H9 (cell line): ENCODE measurements at regions not wholly inside any gene's neighbourhood (a gene's known extent, or its start where the extent isn't known, plus 50 kb on each side); places are given as distances from the start of the nearest gene placed in this dataset.

Experiments
- DNase-seq: peaks from one replicate; pipeline ENCODE4 v3.0.0-alpha.2; 2017
- H2AFZ ChIP-seq: one replicate; pipeline ENCODE4 v1.6.1; 2013; ENCODE audit warnings: mild to moderate bottlenecking, low read length, control low read depth, moderate library complexity
- H2AK5ac ChIP-seq: 2 replicates; pipeline ENCODE4 v1.6.1; 2013; ENCODE audit warnings: low read length, control low read depth, mixed read lengths; ENCODE audit not compliant: insufficient read length
- H2BK120ac ChIP-seq: one replicate; pipeline ENCODE4 v1.6.1; 2013; ENCODE audit warnings: low read depth, mild to moderate bottlenecking, low read length, control low read depth, inconsistent platforms; ENCODE audit not compliant: poor library complexity, severe bottlenecking
- H2BK12ac ChIP-seq: 2 replicates; pipeline ENCODE4 v1.6.1; 2013; ENCODE audit warnings: low read length, control low read depth, mixed read lengths, low read depth; ENCODE audit not compliant: insufficient read length
- H2BK15ac ChIP-seq: 2 replicates; pipeline ENCODE4 v1.6.1; 2013; ENCODE audit warnings: low read depth, low read length, control low read depth
- H2BK20ac ChIP-seq: one replicate; pipeline ENCODE4 v1.6.1; 2013; ENCODE audit warnings: low read depth, mild to moderate bottlenecking, low read length, control low read depth, inconsistent platforms; ENCODE audit not compliant: poor library complexity, severe bottlenecking
- H2BK5ac ChIP-seq: 2 replicates; pipeline ENCODE4 v1.6.1; 2013; ENCODE audit warnings: low read length, control low read depth, mixed read lengths; ENCODE audit not compliant: insufficient read length
- H3K14ac ChIP-seq: 2 replicates; pipeline ENCODE4 v1.6.1; 2013; ENCODE audit warnings: low read length, control low read depth; ENCODE audit not compliant: insufficient read depth
- H3K18ac ChIP-seq: 2 replicates; pipeline ENCODE4 v1.6.1; 2013; ENCODE audit warnings: low read depth, mild to moderate bottlenecking, mixed read lengths, low read length, control low read depth; ENCODE audit not compliant: insufficient read length
- H3K23ac ChIP-seq: 2 replicates; pipeline ENCODE4 v1.6.1; 2013; ENCODE audit warnings: low read length, control low read depth, mixed read lengths, low read depth; ENCODE audit not compliant: insufficient read length
- H3K23me2 ChIP-seq: 2 replicates; pipeline ENCODE4 v1.6.1; 2013; ENCODE audit warnings: low read depth, mild to moderate bottlenecking, mixed read lengths, low read length, control low read depth; ENCODE audit not compliant: insufficient read length, poor library complexity, severe bottlenecking
- H3K27ac ChIP-seq: 2 replicates; pipeline ENCODE4 v1.5.1; 2013; ENCODE audit warnings: low read length, control low read depth, mixed read lengths, low read depth; ENCODE audit not compliant: insufficient read length
- H3K27me3 ChIP-seq: 2 replicates; pipeline ENCODE4 v1.6.1; 2013; ENCODE audit warnings: low read length, control low read depth, inconsistent platforms; ENCODE audit not compliant: insufficient read depth
- H3K4ac ChIP-seq: 2 replicates; pipeline ENCODE4 v1.6.1; 2013; ENCODE audit warnings: low read depth, mild to moderate bottlenecking, control low read depth, inconsistent platforms, low read length, moderate library complexity
- H3K4me1 ChIP-seq: 2 replicates; pipeline ENCODE4 v1.6.1; 2013; ENCODE audit warnings: low read length, control low read depth, inconsistent platforms; ENCODE audit not compliant: insufficient read depth
- H3K4me2 ChIP-seq: 2 replicates; pipeline ENCODE4 v1.6.1; 2013; ENCODE audit warnings: low read length, control low read depth, mixed read lengths; ENCODE audit not compliant: insufficient read length, insufficient read depth
- H3K56ac ChIP-seq: 2 replicates; pipeline ENCODE4 v1.6.1; 2013; ENCODE audit warnings: low read depth, mild to moderate bottlenecking, mixed read lengths, low read length, control low read depth; ENCODE audit not compliant: insufficient read length
- H3K79me1 ChIP-seq: 2 replicates; pipeline ENCODE4 v1.6.1; 2013; ENCODE audit warnings: low read depth, mild to moderate bottlenecking, moderate library complexity, low read length, control low read depth, inconsistent platforms; ENCODE audit not compliant: insufficient read depth, poor library complexity, severe bottlenecking
- H3K79me2 ChIP-seq: 2 replicates; pipeline ENCODE4 v1.6.1; 2013; ENCODE audit warnings: low read length, control low read depth, inconsistent platforms; ENCODE audit not compliant: insufficient read depth
- H3K9ac ChIP-seq: 2 replicates; pipeline ENCODE4 v1.6.1; 2013; ENCODE audit warnings: low read length, control low read depth, mixed read lengths; ENCODE audit not compliant: insufficient read length; ENCODE audit errors: extremely low read depth
- H3K9me3 ChIP-seq: one replicate; pipeline ENCODE4 v1.6.1; 2013; ENCODE audit warnings: low read depth, low read length, inconsistent platforms; ENCODE audit not compliant: control insufficient read depth
- H3T11ph ChIP-seq: one replicate; pipeline ENCODE4 v1.6.1; 2013; ENCODE audit warnings: mild to moderate bottlenecking, low read length, control low read depth, inconsistent platforms
- H4K20me1 ChIP-seq: one replicate; pipeline ENCODE4 v1.6.1; 2013; ENCODE audit not compliant: control insufficient read depth, insufficient read length, insufficient read depth
- H4K5ac ChIP-seq: 2 replicates; pipeline ENCODE4 v1.6.1; 2013; ENCODE audit warnings: low read depth, mild to moderate bottlenecking, mixed read lengths, low read length, control low read depth; ENCODE audit not compliant: insufficient read length
- H4K8ac ChIP-seq: replicated peaks from 2 replicates; pipeline ENCODE4 v1.6.1; 2013; ENCODE audit warnings: low read length, control low read depth, mixed read lengths, low read depth; ENCODE audit not compliant: insufficient read length
- H4K91ac ChIP-seq: 2 replicates; pipeline ENCODE4 v1.6.1; 2013; ENCODE audit warnings: low read depth, mild to moderate bottlenecking, moderate library complexity, mixed read lengths, low read length, control low read depth; ENCODE audit not compliant: insufficient read length
- H3K27ac Mint-ChIP-seq, 3 experiments: 2 replicates in 2 of 3; 3 replicates in 1 of 3; pipeline ENCODE4 v1.8.0; 2020 to 2021; ENCODE audit warnings: mixed read lengths in 3 of 3, mild to moderate bottlenecking in 1 of 3, moderate library complexity in 1 of 3
- H3K27me3 Mint-ChIP-seq: 2 replicates; pipeline ENCODE4 v1.8.0; 2021; ENCODE audit warnings: low read depth, mild to moderate bottlenecking, moderate library complexity, mixed read lengths
- H3K36me3 Mint-ChIP-seq, 3 experiments: 2 replicates in 2 of 3; 3 replicates in 1 of 3; pipeline ENCODE4 v1.8.0; 2020 to 2021; ENCODE audit warnings: low read depth in 3 of 3, mixed read lengths in 3 of 3; ENCODE audit not compliant: insufficient read depth in 1 of 3
- H3K4me1 Mint-ChIP-seq, 2 experiments: 2 replicates each; pipeline ENCODE4 v1.8.0; 2020; ENCODE audit warnings: mixed read lengths in 2 of 2
- H3K4me3 Mint-ChIP-seq, 2 experiments: 2 replicates in 1 of 2; 3 replicates in 1 of 2; pipeline ENCODE4 v1.8.0; 2020 to 2021; ENCODE audit warnings: mild to moderate bottlenecking in 2 of 2, mixed read lengths in 2 of 2, moderate library complexity in 1 of 2
- H3K9me3 Mint-ChIP-seq, 2 experiments: 2 replicates in 1 of 2; 3 replicates in 1 of 2; pipeline ENCODE4 v1.8.0; 2020; ENCODE audit warnings: mild to moderate bottlenecking in 2 of 2, mixed read lengths in 2 of 2, moderate library complexity in 1 of 2
- CTCF ChIP-seq: fragments of 200-600 bp; sonication (generic); conservative IDR thresholded peaks from 3 replicates; pipeline ENCODE4 v1.8.0; 2021; ENCODE audit warnings: antibody characterized with exemption, mild to moderate bottlenecking
- WGBS: extraction: QIAGEN DNeasy Blood & Tissue Kit; methylation state at CpG from one replicate; pipeline ENCODE4 v1.1.7; 2013; ENCODE audit warnings: missing lambda C conversion rate, low lambda C conversion rate, mixed read lengths; ENCODE audit not compliant: insufficient read length; ENCODE audit errors: extremely low coverage; 5-methylcytosine and 5-hydroxymethylcytosine counted together

- H3K9ac ChIP-seq: no peak overlapping the region
- H2AK5ac ChIP-seq: no peak overlapping the region
- no CpG with 5 or more reads among the region's 11 CpGs for WGBS
- no peak overlapping the region for H4K5ac ChIP-seq
- no peaks in the 10 kb centered on the region for H3K79me1 ChIP-seq
- H2BK12ac ChIP-seq: no peak overlapping the region
- no peak overlapping the region for H2BK20ac ChIP-seq
- Mint-ChIP-seq H3K4me1 (no peaks in the 10 kb centered on the region), H3K27ac (no peak overlapping the region; a peak in 1 of 7 replicates), H3K9me3 (no peaks in the 10 kb centered on the region), H3K36me3 (no peaks in the 10 kb centered on the region; a peak in 2 of 7 replicates), H3K27me3 (no peaks in the 10 kb centered on the region), H3K4me3 (peak overlapping the region in 1 of 2 experiments; percentile 30; a peak in 1 of 5 replicates)
- no peak overlapping the region for H3K4ac ChIP-seq
- H3K79me2 ChIP-seq: no peaks in the 10 kb centered on the region
- DNase-seq: no peak
- H3K9me3 ChIP-seq: no peaks in the 10 kb centered on the region
- H4K8ac ChIP-seq: no peak overlapping the region
- no peak overlapping the region for H3K56ac ChIP-seq
- no peak overlapping the region for H2BK120ac ChIP-seq
- H3K27me3 ChIP-seq: no peaks in the 10 kb centered on the region
- TF ChIP-seq CTCF: no peak
- no peak overlapping the region for H2BK15ac ChIP-seq
- no peak overlapping the region for H3K18ac ChIP-seq
- no peak overlapping the region for H4K91ac ChIP-seq
- no peak overlapping the region for H3K14ac ChIP-seq
- H3K4me2 ChIP-seq: no peak overlapping the region
- no peak overlapping the region for H2BK5ac ChIP-seq
- no peak overlapping the region for H3K27ac ChIP-seq
- H4K20me1 ChIP-seq: no peaks in the 10 kb centered on the region
- no peak overlapping the region for H2AFZ ChIP-seq
- H3K23me2 ChIP-seq: no peaks in the 10 kb centered on the region
- no peaks in the 10 kb centered on the region for H3K4me1 ChIP-seq
- no peak overlapping the region for H3K23ac ChIP-seq
- no peak overlapping the region for H3T11ph ChIP-seq
These were observed 244.6 kb upstream of the CCDC54 start for GRCh38 chr3:107132674-107133073.
